Transverse colon (tissue), 1 donor: ENCODE measurements at regions not wholly inside any gene's neighbourhood (a gene's known extent, or its start where the extent isn't known, plus 50 kb on each side); places are given as distances from the start of the nearest gene placed in this dataset.

Experiments used
- EP300 ChIP-seq: sonication (generic); formaldehyde crosslinking; IDR thresholded peaks from one replicate; pipeline ENCODE4 v1.6.1; 2017; ENCODE audit warnings: antibody characterized with exemption, low read depth
- POLR2A ChIP-seq: fragments of 450-650 bp; IDR thresholded peaks from one replicate; pipeline ENCODE4 v1.6.1; 2016; ENCODE audit warnings: antibody characterized with exemption, mild to moderate bottlenecking, moderate library complexity

DNA sequence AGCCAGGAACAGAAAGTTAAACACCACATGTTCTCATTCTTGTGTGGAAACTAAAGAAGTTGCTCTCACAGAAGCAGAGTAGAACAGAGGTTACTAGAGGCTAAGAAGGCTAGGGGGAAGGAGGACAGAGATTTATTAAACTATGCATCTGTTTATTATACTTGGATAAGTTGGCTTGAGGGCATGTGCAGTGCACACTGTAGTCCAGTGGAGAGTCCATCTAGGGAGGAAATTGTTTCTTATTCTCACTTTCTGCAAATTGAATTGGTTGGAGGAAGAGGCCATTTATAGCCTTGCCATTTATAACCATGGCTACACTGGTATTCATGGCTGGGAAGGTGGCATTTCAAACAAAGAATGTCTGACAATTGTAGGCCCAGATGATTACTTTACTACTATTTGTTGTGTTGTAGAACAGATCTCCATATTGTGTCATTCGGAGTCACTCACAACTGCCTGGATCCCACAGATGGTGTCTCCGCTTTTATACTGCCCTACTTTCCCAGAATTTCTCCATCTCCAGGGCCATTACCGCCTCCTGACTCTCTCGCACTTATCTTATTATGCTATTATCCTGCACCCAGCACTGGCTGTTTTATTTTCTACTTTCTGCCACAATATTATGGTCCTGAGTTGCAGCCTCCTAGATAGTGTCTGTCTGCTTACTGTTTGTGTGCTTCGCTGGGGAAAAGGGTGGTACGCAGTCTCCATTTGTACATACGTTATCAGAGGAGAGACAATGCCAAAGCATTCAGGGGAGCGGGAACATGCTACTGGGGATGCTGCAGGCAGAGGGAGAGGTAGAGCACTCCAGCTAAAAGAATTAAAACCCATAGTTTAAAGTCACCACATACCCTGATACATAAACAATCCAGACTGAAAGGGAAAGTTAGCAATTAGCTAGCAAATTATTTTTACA lies 169.3 kb upstream of the BLID start:
- TF ChIP-seq POLR2A (no peak), EP300 (no peak)
